ENCODE measurements at regions not wholly inside any gene's neighbourhood (a gene's known extent, or its start where the extent isn't known, plus 50 kb on each side); places are given as distances from the start of the nearest gene placed in this dataset.

DNA sequence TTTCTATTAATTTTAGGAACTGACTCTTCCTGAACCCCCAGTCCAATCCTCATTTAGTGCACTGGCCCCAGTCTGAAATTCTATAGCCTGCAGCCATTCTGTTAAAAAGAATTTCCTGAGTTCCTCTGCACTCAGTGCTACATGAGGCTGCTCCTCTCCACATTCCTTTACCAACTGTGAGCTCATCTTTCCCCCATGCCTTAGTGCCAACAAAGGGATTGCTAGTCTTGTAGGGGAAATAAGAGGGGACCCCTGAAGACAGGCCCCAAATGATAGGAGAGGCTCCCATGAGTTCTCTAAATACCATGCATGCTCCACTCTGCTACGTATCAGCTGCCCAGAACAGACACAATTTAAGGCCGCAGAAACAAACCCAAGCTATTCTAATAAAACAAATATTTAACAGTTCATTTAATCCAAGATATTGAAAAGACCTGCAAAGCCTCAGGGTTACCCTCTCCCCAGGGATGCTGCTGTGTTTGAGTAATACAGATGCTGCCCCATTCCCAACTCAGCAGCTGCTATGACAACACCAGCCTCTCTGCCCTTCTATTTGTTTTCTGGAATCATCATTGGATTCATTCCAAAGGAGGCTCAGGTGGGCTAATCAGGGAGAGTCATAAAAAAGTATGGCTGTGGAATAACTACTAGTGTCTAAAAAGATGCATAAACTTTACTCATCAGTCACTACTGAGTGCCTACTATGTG is 228.5 kb downstream of the TOX3 start:
- DNase-seq = no peak
- no peak overlapping the region for H3K4me3 Mint-ChIP-seq (ENCODE audit: unreplicated experiment)
- H3K36me3 Mint-ChIP-seq (ENCODE audit: unreplicated experiment) = no peaks in the 10 kb centered on the region
- H3K9me3 Mint-ChIP-seq (ENCODE audit: unreplicated experiment) = no peaks in the 10 kb centered on the region
- no peak overlapping the region for H3K27ac Mint-ChIP-seq (ENCODE audit: unreplicated experiment)
- H3K4me1 Mint-ChIP-seq (ENCODE audit: low read depth, unreplicated experiment) = no peaks in the 10 kb centered on the region
- H3K27me3 Mint-ChIP-seq (ENCODE audit: unreplicated experiment) = no peaks in the 10 kb centered on the region
- TF ChIP-seq, protein P1, sequence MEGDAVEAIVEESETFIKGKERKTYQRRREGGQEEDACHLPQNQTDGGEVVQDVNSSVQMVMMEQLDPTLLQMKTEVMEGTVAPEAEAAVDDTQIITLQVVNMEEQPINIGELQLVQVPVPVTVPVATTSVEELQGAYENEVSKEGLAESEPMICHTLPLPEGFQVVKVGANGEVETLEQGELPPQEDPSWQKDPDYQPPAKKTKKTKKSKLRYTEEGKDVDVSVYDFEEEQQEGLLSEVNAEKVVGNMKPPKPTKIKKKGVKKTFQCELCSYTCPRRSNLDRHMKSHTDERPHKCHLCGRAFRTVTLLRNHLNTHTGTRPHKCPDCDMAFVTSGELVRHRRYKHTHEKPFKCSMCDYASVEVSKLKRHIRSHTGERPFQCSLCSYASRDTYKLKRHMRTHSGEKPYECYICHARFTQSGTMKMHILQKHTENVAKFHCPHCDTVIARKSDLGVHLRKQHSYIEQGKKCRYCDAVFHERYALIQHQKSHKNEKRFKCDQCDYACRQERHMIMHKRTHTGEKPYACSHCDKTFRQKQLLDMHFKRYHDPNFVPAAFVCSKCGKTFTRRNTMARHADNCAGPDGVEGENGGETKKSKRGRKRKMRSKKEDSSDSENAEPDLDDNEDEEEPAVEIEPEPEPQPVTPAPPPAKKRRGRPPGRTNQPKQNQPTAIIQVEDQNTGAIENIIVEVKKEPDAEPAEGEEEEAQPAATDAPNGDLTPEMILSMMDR (IDR thresholded peaks at IDR 0.05; ENCODE audit: partially characterized antibody, unreplicated experiment) = no peak

DNA sequence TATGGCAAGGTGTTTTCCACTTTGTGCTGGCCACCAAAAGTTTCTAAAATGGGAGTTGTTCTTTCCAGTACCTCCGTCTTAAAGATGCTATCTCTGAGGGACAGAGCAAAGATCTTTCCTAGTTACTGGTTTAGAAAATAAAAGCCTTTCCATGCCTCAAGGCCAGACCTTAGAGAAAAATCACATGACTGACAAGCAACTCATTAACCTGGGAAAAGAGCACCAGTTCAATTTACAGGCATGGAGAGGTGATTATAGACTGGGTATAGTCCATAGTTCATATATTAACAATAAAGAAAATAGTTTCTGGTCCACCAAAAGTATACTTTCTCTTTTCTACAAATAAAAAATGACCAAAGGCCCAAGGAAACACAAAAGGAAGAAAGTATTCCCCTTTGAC is 230.7 kb downstream of the TOX3 start:
- H3K27me3 Mint-ChIP-seq (ENCODE audit: unreplicated experiment) = no peaks in the 10 kb centered on the region
- H3K9me3 Mint-ChIP-seq (ENCODE audit: unreplicated experiment) = no peaks in the 10 kb centered on the region
- no peak overlapping the region for H3K27ac Mint-ChIP-seq (ENCODE audit: unreplicated experiment)
- no peaks in the 10 kb centered on the region for H3K4me1 Mint-ChIP-seq (ENCODE audit: low read depth, unreplicated experiment)
- TF ChIP-seq, protein P1 (IDR thresholded peaks at IDR 0.05; ENCODE audit: partially characterized antibody, unreplicated experiment) = no peak
- no peak overlapping the region for H3K4me3 Mint-ChIP-seq (ENCODE audit: unreplicated experiment)
- DNase-seq = no peak
- H3K36me3 Mint-ChIP-seq (ENCODE audit: unreplicated experiment) = no peaks in the 10 kb centered on the region

DNA sequence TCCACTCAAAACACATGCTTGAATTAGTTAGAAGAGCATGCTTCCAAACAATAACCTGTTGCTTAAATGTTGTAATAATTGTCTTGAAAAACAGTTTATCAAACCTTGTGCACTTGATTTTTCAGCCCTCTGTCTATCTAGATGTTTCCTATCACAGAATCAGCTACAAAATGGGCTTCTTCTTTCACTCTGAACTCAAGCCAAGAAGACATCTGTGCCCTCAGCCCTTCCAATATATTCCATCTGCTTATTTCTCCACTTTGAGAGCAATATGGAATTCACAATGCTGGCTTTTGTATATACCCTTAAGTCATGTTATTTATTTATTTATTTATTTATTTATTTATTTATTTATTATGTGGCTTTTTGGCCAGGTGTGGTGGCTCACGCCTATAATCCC is 234.2 kb downstream of the TOX3 start:
- H3K27me3 Mint-ChIP-seq (ENCODE audit: unreplicated experiment) = peaks cover 2% of the 10 kb centered on the region
- TF ChIP-seq, protein P1 (IDR thresholded peaks at IDR 0.05; ENCODE audit: partially characterized antibody, unreplicated experiment) = no peak
- H3K4me3 Mint-ChIP-seq (ENCODE audit: unreplicated experiment) = no peak overlapping the region
- no peak overlapping the region for H3K27ac Mint-ChIP-seq (ENCODE audit: unreplicated experiment)
- DNase-seq = no peak
- no peaks in the 10 kb centered on the region for H3K9me3 Mint-ChIP-seq (ENCODE audit: unreplicated experiment)
- H3K36me3 Mint-ChIP-seq (ENCODE audit: unreplicated experiment) = no peaks in the 10 kb centered on the region
- H3K4me1 Mint-ChIP-seq (ENCODE audit: low read depth, unreplicated experiment) = no peaks in the 10 kb centered on the region

DNA sequence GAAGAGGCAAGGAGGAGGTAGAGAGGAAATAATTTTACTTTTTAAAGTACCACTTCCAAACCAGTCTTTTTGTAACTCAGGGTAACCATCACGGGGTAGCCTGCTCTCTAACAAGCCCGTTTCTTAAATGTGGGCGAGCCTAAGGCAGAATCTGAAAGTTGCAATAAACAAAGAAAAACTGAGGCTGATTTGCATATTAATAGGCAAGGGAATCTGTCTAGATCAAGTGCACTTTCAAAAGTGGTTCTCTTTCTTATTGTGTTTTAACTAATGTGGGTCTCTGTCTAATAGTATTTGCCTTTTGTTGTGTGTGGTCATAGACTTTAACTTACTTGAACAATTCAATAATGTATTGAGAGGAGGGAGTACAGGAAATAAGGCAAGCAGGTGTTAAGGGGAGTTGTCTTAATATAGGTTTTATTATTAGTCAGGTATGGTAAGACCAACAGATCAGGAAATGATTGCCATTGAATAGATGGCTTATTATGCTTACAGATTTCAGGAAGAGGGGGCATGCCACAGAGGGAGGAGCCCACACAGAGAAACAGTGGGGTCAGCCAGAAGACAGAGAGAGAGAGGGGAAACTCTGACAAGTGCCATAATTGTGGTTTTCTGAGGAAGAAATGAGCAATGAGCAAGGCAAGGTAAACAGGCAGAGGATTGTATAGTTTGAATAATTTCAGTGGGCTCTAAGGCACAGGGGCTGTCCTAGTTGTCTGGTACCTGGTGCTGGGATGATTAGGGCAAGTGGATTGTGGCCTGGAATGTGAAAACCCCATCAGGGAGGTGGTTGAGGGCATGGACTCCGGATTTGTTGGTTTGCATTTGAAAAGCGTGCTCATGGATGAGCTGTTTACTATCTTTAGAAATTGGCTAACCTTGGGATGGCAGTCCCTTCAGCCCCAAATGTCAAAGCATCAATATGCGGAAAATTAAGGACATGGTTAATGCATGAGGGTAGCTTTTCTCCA is 237.2 kb downstream of the TOX3 start:
- no peaks in the 10 kb centered on the region for H3K9me3 Mint-ChIP-seq (ENCODE audit: unreplicated experiment)
- H3K4me1 Mint-ChIP-seq (ENCODE audit: low read depth, unreplicated experiment) = no peaks in the 10 kb centered on the region
- peaks cover 2% of the 10 kb centered on the region for H3K27me3 Mint-ChIP-seq (ENCODE audit: unreplicated experiment)
- no peaks in the 10 kb centered on the region for H3K36me3 Mint-ChIP-seq (ENCODE audit: unreplicated experiment)
- no peak overlapping the region for H3K27ac Mint-ChIP-seq (ENCODE audit: unreplicated experiment)
- no peak overlapping the region for H3K4me3 Mint-ChIP-seq (ENCODE audit: unreplicated experiment)
- DNase-seq = no peak
- TF ChIP-seq, protein P1 (IDR thresholded peaks at IDR 0.05; ENCODE audit: partially characterized antibody, unreplicated experiment) = no peak

DNA sequence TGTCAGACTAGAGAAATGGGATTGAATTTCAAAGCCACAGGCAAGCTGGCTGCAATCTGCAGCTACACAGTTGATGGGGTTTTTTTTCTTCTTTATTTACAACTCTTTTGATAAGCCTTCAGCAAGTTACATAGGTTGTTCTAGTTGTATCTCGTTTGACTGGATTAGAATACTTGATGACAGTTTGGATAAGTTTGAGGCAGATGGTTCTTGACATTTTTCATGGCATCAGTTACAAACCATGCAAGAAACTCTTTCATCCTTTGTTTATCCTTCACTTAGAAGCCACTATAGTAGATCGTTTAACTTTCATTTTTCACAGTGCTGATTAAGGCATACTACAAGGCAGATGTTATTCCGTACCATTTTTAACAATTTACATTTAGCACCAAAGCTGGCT is 238.9 kb downstream of the TOX3 start:
- H3K9me3 Mint-ChIP-seq (ENCODE audit: unreplicated experiment) = no peaks in the 10 kb centered on the region
- H3K36me3 Mint-ChIP-seq (ENCODE audit: unreplicated experiment) = no peaks in the 10 kb centered on the region
- no peaks in the 10 kb centered on the region for H3K4me1 Mint-ChIP-seq (ENCODE audit: low read depth, unreplicated experiment)
- peaks cover 2% of the 10 kb centered on the region for H3K27me3 Mint-ChIP-seq (ENCODE audit: unreplicated experiment)
- H3K27ac Mint-ChIP-seq (ENCODE audit: unreplicated experiment) = no peak overlapping the region
- no peak overlapping the region for H3K4me3 Mint-ChIP-seq (ENCODE audit: unreplicated experiment)
- TF ChIP-seq, protein P1 (IDR thresholded peaks at IDR 0.05; ENCODE audit: partially characterized antibody, unreplicated experiment) = no peak
- no peak for DNase-seq

Measured in glutamatergic neuron (in vitro differentiated cells).